ENCODE measurements at regions not wholly inside any gene's neighbourhood (a gene's known extent, or its start where the extent isn't known, plus 50 kb on each side); places are given as distances from the start of the nearest gene placed in this dataset.

DNA sequence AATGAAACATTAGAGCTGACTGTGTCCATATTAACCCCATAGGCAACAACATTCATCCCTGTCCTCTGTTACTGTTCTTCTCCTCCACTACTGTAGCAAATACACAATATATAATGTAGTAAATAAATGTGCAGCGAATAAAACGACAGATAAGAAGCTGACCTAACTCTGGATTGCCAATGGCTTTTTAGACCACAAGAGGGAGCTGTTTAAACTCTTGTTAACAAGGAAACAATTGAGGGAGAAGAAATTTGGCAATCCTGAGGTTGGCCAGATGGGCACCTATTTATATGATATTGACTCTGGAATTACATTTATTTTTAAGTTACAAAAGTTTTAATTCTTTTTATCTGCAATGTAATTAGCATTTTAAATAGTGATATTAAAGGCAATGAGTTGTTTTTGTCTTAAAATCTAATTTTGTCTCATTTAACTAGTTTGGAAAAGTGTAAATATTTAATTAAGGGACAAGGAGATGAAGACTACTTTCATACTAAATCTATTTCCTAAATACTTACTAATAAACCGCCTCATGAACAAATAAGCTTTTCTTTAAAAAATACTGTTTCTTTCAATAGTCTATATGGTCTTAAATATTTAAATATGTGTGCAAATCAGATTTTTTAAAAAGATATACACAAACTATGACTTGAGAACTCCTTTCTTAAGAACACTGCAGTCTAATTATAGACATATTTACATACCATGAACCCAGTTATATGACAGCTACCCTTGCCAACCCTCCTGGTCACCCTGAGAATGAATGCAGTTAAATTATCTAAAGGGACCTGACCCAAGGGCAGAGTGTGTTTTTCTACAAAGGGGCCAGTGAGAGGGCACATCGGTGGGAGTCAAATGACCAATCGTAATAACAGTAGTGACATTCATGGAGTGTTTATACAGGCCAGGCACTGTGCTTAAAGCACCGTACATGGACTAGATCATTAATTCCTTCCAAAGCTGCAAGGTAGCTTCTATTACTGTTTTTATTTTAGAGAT lies 52.9 kb upstream of the HPF1 start:
- DNase-seq (ENCODE audit: low spot score), result peak; percentile 71
- ChIA-PET CTCF (ENCODE audit: unreplicated experiment) (interaction anchor here (0.8 kb wide), 1 partner anchor 30 kb away, joined by 3 read pairs; no protein-coding TSS in a partner anchor), POLR2A (interaction anchor here (0.6 to 1.2 kb wide), 4 partner anchors 18 to 238 kb away, joined by 3 to 4 read pairs (median 4); no protein-coding TSS in a partner anchor)
- no peaks in the 10 kb centered on the region for H3K9me3 ChIP-seq (ENCODE audit: low read length)
- H3K9me2 ChIP-seq (ENCODE audit: insufficient read depth, low read length), result no peaks in the 10 kb centered on the region
- no peak overlapping the region for H3K4me3 ChIP-seq (ENCODE audit: low read depth, low read length, poor library complexity, severe bottlenecking)
- H4K20me1 ChIP-seq (ENCODE audit: insufficient read depth, low read length), result no peaks in the 10 kb centered on the region
- TF ChIP-seq, protein P1, sequence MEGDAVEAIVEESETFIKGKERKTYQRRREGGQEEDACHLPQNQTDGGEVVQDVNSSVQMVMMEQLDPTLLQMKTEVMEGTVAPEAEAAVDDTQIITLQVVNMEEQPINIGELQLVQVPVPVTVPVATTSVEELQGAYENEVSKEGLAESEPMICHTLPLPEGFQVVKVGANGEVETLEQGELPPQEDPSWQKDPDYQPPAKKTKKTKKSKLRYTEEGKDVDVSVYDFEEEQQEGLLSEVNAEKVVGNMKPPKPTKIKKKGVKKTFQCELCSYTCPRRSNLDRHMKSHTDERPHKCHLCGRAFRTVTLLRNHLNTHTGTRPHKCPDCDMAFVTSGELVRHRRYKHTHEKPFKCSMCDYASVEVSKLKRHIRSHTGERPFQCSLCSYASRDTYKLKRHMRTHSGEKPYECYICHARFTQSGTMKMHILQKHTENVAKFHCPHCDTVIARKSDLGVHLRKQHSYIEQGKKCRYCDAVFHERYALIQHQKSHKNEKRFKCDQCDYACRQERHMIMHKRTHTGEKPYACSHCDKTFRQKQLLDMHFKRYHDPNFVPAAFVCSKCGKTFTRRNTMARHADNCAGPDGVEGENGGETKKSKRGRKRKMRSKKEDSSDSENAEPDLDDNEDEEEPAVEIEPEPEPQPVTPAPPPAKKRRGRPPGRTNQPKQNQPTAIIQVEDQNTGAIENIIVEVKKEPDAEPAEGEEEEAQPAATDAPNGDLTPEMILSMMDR (conservative IDR thresholded peaks at IDR 0.05; ENCODE audit: low read length), result peak; percentile 97
- TF ChIP-seq EZH2phosphoT487 (IDR thresholded peaks at IDR 0.05; ENCODE audit: borderline replicate concordance, low read depth, low read length), result no peak
- no TSS peak for BruUV-seq (replicated peaks)
- no peak overlapping the region for H3K4me2 ChIP-seq (ENCODE audit: low read length)
- no peak overlapping the region for H2AFZ ChIP-seq (ENCODE audit: low read length)
- no peaks in the 10 kb centered on the region for H3K36me3 ChIP-seq (ENCODE audit: insufficient read depth, low read length)
- no peaks in the 10 kb centered on the region for H3K4me1 ChIP-seq (ENCODE audit: insufficient read depth, low read length, poor library complexity, severe bottlenecking)
- H3K79me2 ChIP-seq (ENCODE audit: insufficient read depth, low read depth, low read length), result no peaks in the 10 kb centered on the region
- intact Hi-C loops (cut with micrococcal nuclease; ENCODE audit: unreplicated experiment), result loop anchor here (1.0 to 2.0 kb wide), 2 partner anchors 197 to 236 kb away; no protein-coding TSS in a partner anchor
- no peak overlapping the region for H3K27ac ChIP-seq (ENCODE audit: low read depth, low read length, poor library complexity, severe bottlenecking)

DNA sequence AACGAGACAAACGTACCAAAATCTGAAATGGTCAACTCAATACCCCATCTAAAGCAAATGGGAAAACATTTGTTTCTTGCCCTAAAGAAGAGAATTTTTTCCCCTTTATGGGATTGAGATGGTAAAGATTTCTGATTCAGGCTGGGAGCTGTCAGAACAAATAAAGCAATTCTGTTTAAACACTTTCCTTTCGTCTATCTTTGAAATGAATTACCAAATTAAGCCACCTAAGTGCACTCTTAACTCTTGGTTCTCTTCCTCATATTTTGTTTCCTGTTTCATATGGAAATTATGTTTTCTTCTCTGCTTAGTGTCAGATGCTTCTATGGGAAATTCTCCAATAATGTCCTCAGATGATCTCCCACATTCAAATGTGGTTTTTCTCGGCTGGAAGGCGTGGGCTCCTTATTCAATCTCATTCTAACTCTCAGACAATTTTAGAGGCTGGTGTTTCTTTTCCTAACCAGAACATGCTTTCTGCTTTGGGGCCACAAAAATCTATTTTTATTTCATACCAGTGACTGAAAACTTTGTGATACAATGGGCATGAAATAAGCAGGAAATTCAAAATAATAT lies 50.3 kb upstream of the HPF1 start:
- no peak overlapping the region for H3K27ac ChIP-seq (ENCODE audit: low read depth, low read length, poor library complexity, severe bottlenecking)
- no peak overlapping the region for H3K4me3 ChIP-seq (ENCODE audit: low read depth, low read length, poor library complexity, severe bottlenecking)
- ChIA-PET CTCF (ENCODE audit: unreplicated experiment) (no interaction called here), POLR2A (no interaction called here)
- H3K79me2 ChIP-seq (ENCODE audit: insufficient read depth, low read depth, low read length), result no peaks in the 10 kb centered on the region
- no peaks in the 10 kb centered on the region for H3K9me3 ChIP-seq (ENCODE audit: low read length)
- intact Hi-C loops (cut with micrococcal nuclease; ENCODE audit: unreplicated experiment), result no loop called here
- no peak for DNase-seq (ENCODE audit: low spot score)
- no peaks in the 10 kb centered on the region for H3K36me3 ChIP-seq (ENCODE audit: insufficient read depth, low read length)
- no TSS peak for BruUV-seq (replicated peaks)
- no peaks in the 10 kb centered on the region for H3K9me2 ChIP-seq (ENCODE audit: insufficient read depth, low read length)
- no peak overlapping the region for H2AFZ ChIP-seq (ENCODE audit: low read length)
- H3K4me1 ChIP-seq (ENCODE audit: insufficient read depth, low read length, poor library complexity, severe bottlenecking), result no peaks in the 10 kb centered on the region
- no peaks in the 10 kb centered on the region for H4K20me1 ChIP-seq (ENCODE audit: insufficient read depth, low read length)
- TF ChIP-seq EZH2phosphoT487 (IDR thresholded peaks at IDR 0.05; ENCODE audit: borderline replicate concordance, low read depth, low read length), result no peak
- TF ChIP-seq, protein P1 (conservative IDR thresholded peaks at IDR 0.05; ENCODE audit: low read length), result no peak
- no peak overlapping the region for H3K4me2 ChIP-seq (ENCODE audit: low read length)

Measured in OCI-LY7 (cell line).